ENCODE measurements at regions not wholly inside any gene's neighbourhood (a gene's known extent, or its start where the extent isn't known, plus 50 kb on each side); places are given as distances from the start of the nearest gene placed in this dataset.
"Not testable (repeated sequence)": the region's sequence is repeated elsewhere in the genome, so short reads cannot be mapped to it uniquely, and the experiment has no call there.

GRCh38 chr5:148880197-148880596 is 53.8 kb downstream of the ADRB2 start:
- no peak for DNase-seq

GRCh38 chr5:148880696-148881095 is 54.3 kb downstream of the ADRB2 start:
- DNase-seq = peak in 3 of 4 experiments; percentile 13 to 46 (median 38)

- peak; percentile 52 to 86 (median 70) for DNase-seq
These were observed 55.9 kb downstream of the ADRB2 start for GRCh38 chr5:148882332-148882731.

GRCh38 chr5:148884339-148885020 is 58.1 kb downstream of the ADRB2 start:
- no peak for DNase-seq

GRCh38 chr5:148887123-148887881 is 60.9 kb downstream of the ADRB2 start:
- DNase-seq = no peak

GRCh38 chr5:148889936-148890335 is 63.5 kb downstream of the ADRB2 start:
- not testable (repeated sequence) for DNase-seq

- not testable (repeated sequence) for DNase-seq
These were observed 69.0 kb downstream of the ADRB2 start for GRCh38 chr5:148895441-148895840.

GRCh38 chr5:148897842-148898241 is 71.4 kb downstream of the ADRB2 start:
- DNase-seq = no peak

GRCh38 chr5:148898413-148899075 is 72.1 kb downstream of the ADRB2 start:
- DNase-seq = no peak

GRCh38 chr5:148899993-148900392 is 73.6 kb downstream of the ADRB2 start:
- peak in 2 of 4 experiments; percentile 29 to 41 for DNase-seq

GRCh38 chr5:148902478-148902877 is 76.1 kb downstream of the ADRB2 start:
- no peak for DNase-seq

GRCh38 chr5:148903587-148903986 is 77.2 kb downstream of the ADRB2 start:
- DNase-seq = no peak

GRCh38 chr5:148904440-148904839 is 78.0 kb downstream of the ADRB2 start:
- no peak for DNase-seq

GRCh38 chr5:148905541-148905940 is 79.1 kb downstream of the ADRB2 start:
- DNase-seq = no peak

GRCh38 chr5:148906968-148907367 is 80.6 kb downstream of the ADRB2 start:
- DNase-seq = no peak

GRCh38 chr5:148909040-148909439 is 82.6 kb downstream of the ADRB2 start:
- DNase-seq = no peak

- no peak for DNase-seq
These were observed 83.4 kb downstream of the ADRB2 start for GRCh38 chr5:148909766-148910165.

GRCh38 chr5:148910216-148910615 is 83.8 kb downstream of the ADRB2 start:
- no peak for DNase-seq

- peak; percentile 73 to 87 (median 86) for DNase-seq
These were observed 84.4 kb downstream of the ADRB2 start for GRCh38 chr5:148910686-148911361.

- DNase-seq = no peak
These were observed 85.0 kb downstream of the ADRB2 start for GRCh38 chr5:148911386-148911785.

GRCh38 chr5:148912146-148912545 is 85.7 kb downstream of the ADRB2 start:
- peak in 1 of 4 experiments; percentile 8 for DNase-seq

- no peak for DNase-seq
These were observed 86.4 kb downstream of the ADRB2 start for GRCh38 chr5:148912714-148913398.

All from suppressor macrophage (primary cell).